HG02938 (cell line): ENCODE measurements at regions not wholly inside any gene's neighbourhood (a gene's known extent, or its start where the extent isn't known, plus 50 kb on each side); places are given as distances from the start of the nearest gene placed in this dataset.
A peak's percentile ranks its signal among the peaks of the same experiment; 100 is the strongest.
"Not testable (repeated sequence)": the region's sequence is repeated elsewhere in the genome, so short reads cannot be mapped to it uniquely, and the experiment has no call there.

Experiments used
- ATAC-seq: cut with Tn5 transposase; IDR thresholded peaks from one replicate; pipeline ENCODE4 v1.9.1; 2021; ENCODE audit warnings: mild to moderate bottlenecking, moderate library complexity; ENCODE audit not compliant: unreplicated experiment

DNA sequence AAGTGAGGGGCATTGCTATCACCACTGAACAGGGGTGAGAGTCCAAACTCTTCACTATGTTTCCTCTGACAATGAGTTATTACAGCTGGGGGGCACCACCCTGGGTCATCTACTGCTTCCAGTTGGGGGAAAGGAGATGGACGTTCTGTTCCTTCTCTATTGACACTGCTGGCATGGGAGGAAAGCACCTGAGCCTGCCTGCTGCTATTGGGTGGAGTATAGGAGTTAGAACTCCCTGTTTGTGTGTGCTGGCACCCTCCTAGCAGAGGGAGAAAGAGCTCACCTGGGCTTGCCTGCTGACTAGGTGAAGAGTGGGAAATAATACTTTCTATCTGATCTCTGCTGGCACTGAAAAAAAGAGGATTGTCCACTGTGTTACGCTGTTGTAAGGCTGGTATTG, 163.8 kb downstream of the MSN start:
- no peak for ATAC-seq

DNA sequence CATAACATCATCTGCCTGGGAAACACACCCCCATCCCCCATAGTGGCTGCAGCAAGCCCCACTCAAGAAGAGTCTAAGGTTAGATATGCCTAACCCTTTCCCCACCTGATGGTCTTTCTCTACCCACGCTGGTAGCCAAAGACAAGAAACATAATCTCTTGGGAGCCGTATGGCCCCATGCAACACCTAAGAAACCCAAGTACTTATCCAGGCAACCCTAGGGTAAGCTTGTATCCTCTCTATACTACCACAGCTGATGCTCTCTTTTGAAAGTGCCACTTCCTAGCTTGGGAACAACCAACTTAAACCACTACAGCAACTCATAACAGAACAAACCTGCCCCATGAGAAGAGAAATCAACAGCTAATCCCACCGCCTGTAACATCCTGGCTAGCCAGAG, 161.1 kb downstream of the MSN start:
- no peak for ATAC-seq

DNA sequence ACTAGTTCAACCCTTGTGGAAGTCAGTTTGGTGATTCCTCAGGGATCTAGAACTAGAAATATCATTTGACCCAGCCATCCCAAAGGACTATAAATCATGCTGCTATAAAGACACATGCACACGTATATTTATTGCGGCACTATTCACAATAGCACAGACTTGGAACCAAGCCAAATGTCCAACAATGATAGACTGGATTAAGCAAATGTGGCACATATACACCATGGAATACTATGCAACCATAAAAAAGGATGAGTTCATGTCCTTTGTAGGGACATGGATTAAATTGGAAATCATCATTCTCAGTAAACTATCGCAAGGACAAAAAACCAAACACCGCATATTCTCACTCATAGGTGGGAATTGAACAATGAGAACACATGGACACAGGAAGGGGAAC, 157.8 kb downstream of the MSN start:
- ATAC-seq, result not testable (repeated sequence)

DNA sequence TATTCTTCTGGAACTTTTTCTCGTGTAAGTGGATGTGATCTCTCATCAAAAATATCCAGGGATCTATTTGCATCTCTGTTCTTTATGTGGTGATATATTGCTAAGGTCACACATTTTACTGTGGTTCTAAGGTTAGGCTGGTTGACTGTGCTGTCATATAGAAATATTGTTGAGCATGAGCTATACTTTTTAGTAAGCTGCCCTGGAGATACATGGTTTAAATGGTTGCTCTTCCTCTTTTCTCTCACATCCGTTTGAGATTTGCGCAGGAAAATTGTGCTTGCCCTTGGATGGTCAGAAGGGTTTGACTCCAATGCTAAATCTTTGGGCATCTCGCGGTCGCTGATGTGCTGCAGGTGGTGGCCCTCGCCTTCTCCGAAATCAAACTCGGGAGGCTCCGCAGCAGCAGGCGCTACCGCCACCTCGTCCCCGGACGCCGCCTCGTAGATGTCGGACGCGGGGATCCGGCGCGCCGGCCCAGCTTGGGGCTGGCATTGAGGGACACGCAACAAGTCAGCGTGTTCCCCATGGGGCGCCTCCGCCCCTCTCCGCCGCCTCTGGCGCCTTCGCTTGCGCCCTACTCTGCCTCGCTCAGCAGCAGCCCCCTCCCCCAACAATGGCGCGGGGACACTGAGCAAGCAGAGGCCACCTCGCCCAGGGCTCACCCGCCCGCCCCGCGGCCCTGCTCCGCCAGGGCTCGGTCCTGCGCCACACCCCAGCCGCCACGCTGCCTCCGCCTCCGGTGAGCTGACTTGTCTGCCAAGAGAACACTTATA, 154.5 kb downstream of the MSN start:
- ATAC-seq, result peak; percentile 52

DNA sequence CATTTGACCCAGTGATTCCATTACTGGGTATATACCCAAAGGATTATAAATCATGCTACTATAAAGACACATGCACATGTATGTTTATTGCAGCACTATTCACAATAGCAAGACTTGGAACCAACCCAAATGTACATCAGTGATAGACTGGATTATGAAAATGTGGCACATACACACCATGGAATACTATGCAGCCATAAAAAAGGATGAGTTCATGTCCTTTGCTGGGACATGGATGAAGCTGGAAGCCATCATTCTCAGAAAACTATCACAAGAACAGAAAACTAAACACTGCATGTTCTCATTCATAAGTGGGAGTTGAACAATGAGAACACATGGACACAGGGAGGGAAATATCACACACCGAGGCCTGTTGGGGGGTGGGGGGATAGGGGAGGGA, 152.5 kb downstream of the MSN start:
- not testable (repeated sequence) for ATAC-seq

DNA sequence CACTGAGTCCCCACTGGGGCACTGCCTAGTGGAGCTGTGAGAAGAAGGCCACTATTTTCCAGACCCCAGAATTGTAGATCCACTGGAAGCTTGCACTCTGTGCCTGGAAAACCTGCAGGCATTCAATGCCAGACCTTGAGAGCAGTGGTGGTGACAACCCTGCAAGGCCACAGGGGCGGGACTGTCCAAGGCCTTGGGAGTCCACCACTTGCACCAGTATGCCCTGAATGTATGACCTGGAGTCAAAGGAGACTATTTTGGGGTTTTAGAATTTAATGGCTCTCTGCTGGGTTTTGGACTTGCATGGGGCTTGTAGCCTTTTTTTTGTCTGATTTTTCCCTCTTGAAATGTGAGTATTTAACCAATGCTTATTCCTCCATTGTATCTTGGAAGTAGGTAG, 145.8 kb downstream of the MSN start:
- no peak for ATAC-seq

DNA sequence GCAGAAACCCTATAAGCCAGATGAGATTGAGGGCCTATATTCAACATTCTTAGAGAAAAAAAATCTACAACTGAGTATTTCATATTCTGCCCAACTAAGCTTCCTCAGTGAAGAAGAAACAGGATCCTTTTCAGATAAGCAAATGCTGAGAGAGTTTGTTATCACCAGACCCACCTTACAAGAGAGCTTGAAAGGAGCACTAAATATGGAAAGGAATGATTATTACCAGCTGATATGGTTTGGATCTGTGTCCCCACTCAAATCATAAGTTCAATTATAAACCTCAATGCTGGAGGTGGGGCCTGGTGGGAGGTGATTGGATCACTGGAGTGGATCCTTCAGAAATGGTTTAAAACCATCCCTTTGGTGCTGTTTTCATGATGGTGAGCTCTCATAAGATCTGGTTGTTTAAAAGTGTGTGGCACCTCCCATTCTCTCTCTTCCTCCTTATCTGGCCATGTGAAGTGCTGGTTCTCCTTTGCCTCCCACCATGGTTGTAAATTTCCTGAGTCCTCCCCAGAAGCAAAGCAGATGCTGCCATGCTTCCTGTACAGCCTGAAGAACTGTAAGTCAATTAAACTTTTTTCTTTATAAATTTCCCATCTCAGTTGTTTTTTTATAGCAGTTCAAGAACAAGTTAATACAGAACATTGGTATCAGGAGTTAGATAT, 144.2 kb downstream of the MSN start:
- no peak for ATAC-seq
